Neural crest cell (in vitro differentiated cells): ENCODE measurements at regions not wholly inside any gene's neighbourhood (a gene's known extent, or its start where the extent isn't known, plus 50 kb on each side); places are given as distances from the start of the nearest gene placed in this dataset.

Experiments
- DNase-seq: peaks from one replicate; pipeline ENCODE4 v3.0.0; 2021; ENCODE audit warnings: low read depth, mixed read lengths, low spot score
- H3K27ac Mint-ChIP-seq: one replicate; pipeline ENCODE4 v1.8.0; 2021; ENCODE audit warnings: mild to moderate bottlenecking, mixed read lengths; ENCODE audit not compliant: unreplicated experiment
- H3K27me3 Mint-ChIP-seq: 2 replicates; pipeline ENCODE4 v1.8.0; 2021; ENCODE audit warnings: low read depth, mild to moderate bottlenecking, mixed read lengths
- H3K36me3 Mint-ChIP-seq: 2 replicates; pipeline ENCODE4 v1.8.0; 2021; ENCODE audit warnings: low read depth, mild to moderate bottlenecking, mixed read lengths
- H3K4me1 Mint-ChIP-seq: 2 replicates; pipeline ENCODE4 v1.8.0; 2021; ENCODE audit warnings: mixed read lengths
- H3K4me3 Mint-ChIP-seq: one replicate; pipeline ENCODE4 v1.8.0; 2021; ENCODE audit warnings: mild to moderate bottlenecking, mixed read lengths
- H3K9me3 Mint-ChIP-seq: 2 replicates; pipeline ENCODE4 v1.8.0; 2021; ENCODE audit warnings: mixed read lengths
- TF ChIP-seq, protein P1 (sequence below): fragments of 200-600 bp; sonication (generic); conservative IDR thresholded peaks from 2 replicates; pipeline ENCODE4 v1.5.0; 2021; ENCODE audit warnings: antibody characterized with exemption, mild to moderate bottlenecking

DNA sequence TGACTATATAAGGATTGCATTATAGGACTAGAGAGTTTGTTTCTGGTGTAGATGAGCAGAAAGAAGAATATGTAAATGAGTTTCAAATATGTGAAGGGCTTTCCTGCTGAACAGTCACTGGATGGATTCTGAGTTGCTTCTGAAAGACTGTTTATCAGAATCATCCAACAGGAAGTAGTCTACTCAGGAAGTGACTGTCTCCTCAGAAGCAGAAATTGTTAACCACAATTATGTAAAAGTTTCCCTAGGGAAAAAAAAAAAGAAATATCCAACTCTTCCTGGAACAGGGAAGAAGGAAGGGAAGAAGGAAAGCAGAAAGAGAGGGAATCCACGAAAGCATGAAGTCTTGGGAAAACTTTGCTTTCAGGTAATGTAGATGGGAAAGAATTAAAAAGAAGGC, 138.9 kb downstream of the TENT5A start:
- H3K36me3 Mint-ChIP-seq: no peaks in the 10 kb centered on the region
- H3K27ac Mint-ChIP-seq: no peak overlapping the region
- TF ChIP-seq, protein P1, sequence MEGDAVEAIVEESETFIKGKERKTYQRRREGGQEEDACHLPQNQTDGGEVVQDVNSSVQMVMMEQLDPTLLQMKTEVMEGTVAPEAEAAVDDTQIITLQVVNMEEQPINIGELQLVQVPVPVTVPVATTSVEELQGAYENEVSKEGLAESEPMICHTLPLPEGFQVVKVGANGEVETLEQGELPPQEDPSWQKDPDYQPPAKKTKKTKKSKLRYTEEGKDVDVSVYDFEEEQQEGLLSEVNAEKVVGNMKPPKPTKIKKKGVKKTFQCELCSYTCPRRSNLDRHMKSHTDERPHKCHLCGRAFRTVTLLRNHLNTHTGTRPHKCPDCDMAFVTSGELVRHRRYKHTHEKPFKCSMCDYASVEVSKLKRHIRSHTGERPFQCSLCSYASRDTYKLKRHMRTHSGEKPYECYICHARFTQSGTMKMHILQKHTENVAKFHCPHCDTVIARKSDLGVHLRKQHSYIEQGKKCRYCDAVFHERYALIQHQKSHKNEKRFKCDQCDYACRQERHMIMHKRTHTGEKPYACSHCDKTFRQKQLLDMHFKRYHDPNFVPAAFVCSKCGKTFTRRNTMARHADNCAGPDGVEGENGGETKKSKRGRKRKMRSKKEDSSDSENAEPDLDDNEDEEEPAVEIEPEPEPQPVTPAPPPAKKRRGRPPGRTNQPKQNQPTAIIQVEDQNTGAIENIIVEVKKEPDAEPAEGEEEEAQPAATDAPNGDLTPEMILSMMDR: no peak
- peaks cover 4% of the 10 kb centered on the region for H3K4me1 Mint-ChIP-seq
- no peaks in the 10 kb centered on the region for H3K9me3 Mint-ChIP-seq
- H3K27me3 Mint-ChIP-seq: no peaks in the 10 kb centered on the region
- no peak overlapping the region for H3K4me3 Mint-ChIP-seq
- DNase-seq: no peak

DNA sequence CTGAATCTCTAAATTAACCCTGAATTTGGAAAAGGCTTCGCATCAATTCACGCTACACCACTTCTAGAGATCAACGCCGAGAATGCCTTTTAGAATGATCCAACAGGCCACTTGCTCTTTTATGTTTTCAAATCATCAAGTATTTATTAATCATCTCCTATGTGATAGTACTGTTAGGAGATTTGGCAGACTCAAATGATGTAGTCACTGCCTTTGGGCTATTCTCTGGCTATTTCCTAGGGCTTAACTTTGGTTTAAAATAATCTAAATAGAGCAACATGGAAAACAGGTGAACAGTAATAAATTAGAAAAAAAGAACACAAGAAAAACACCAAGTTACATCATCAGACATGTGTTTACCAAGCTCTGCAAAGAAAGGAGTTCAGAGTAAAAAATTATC, 140.3 kb downstream of the TENT5A start:
- no peaks in the 10 kb centered on the region for H3K36me3 Mint-ChIP-seq
- no peak overlapping the region for H3K27ac Mint-ChIP-seq
- TF ChIP-seq, protein P1: no peak
- DNase-seq: no peak
- H3K9me3 Mint-ChIP-seq: no peaks in the 10 kb centered on the region
- H3K4me1 Mint-ChIP-seq: peaks cover 4% of the 10 kb centered on the region
- H3K27me3 Mint-ChIP-seq: no peaks in the 10 kb centered on the region
- no peak overlapping the region for H3K4me3 Mint-ChIP-seq

DNA sequence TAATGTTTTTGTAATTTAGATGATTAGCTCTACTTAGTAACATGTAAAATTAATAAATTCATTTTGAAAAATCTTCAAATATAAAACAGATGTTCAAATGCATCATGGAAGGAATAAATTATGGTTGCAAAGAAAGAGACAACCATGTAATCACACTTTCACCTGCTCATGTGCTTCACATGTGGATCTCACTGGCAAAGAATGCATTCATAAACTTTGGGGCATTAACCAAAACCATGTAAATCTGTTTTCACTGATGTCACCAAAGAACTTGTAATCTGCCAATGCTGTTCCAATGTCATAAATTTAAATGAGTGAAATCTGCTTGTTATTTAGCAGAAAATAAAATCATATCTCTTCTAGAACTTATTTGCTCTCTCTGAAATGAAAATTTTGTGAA, 142.7 kb downstream of the TENT5A start:
- no peaks in the 10 kb centered on the region for H3K9me3 Mint-ChIP-seq
- no peak overlapping the region for H3K27ac Mint-ChIP-seq
- H3K4me3 Mint-ChIP-seq: no peak overlapping the region
- H3K27me3 Mint-ChIP-seq: no peaks in the 10 kb centered on the region
- no peaks in the 10 kb centered on the region for H3K36me3 Mint-ChIP-seq
- DNase-seq: no peak
- TF ChIP-seq, protein P1: no peak
- H3K4me1 Mint-ChIP-seq: peaks cover 4% of the 10 kb centered on the region

DNA sequence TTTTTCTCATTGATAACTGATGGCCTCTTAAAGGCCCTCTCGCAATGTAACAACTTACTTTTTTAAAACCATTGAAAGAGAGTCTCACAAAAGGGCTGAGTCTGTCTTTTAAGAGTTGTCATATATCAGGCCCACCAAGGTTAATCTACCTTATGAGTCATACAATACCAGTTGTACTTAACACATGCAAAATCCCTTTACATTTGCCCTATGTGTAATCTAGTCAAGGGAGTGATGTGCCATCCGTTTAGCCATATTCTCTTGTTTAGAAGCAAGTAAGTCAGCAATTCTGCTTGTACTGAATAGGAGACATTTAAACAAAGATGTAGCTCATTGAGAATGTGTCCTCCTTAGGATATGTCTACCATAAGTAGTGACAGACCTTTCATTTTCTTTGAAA, 143.7 kb downstream of the TENT5A start:
- Mint-ChIP-seq H3K36me3 (no peaks in the 10 kb centered on the region), H3K9me3 (no peaks in the 10 kb centered on the region), H3K27me3 (no peaks in the 10 kb centered on the region), H3K27ac (no peak overlapping the region), H3K4me1 (peaks cover 3% of the 10 kb centered on the region), H3K4me3 (no peak overlapping the region)
- DNase-seq: no peak
- TF ChIP-seq, protein P1: no peak

DNA sequence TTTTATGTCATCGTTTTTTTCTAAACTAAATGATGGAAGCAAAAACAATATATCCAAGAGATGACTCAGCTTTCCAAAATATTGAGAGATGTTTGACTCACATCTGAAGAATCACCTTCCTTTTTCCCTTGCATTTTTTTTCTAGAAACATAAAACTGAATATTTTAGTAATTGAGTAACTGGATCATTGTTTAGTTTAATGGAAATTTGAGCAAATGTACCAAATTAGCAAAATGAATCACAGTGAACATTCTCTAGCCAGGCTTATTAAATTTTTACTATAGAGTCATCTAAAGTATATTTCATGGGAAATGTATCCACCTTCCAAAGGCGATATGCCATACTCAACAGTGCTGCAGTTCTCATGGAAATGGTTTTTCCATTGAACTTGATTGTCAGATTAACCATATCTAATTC, 145.5 kb downstream of the TENT5A start:
- no peaks in the 10 kb centered on the region for H3K36me3 Mint-ChIP-seq
- no peak overlapping the region for H3K27ac Mint-ChIP-seq
- H3K4me1 Mint-ChIP-seq: no peaks in the 10 kb centered on the region
- H3K9me3 Mint-ChIP-seq: peaks cover 5% of the 10 kb centered on the region
- TF ChIP-seq, protein P1: no peak
- no peak overlapping the region for H3K4me3 Mint-ChIP-seq
- H3K27me3 Mint-ChIP-seq: no peaks in the 10 kb centered on the region
- no peak for DNase-seq

DNA sequence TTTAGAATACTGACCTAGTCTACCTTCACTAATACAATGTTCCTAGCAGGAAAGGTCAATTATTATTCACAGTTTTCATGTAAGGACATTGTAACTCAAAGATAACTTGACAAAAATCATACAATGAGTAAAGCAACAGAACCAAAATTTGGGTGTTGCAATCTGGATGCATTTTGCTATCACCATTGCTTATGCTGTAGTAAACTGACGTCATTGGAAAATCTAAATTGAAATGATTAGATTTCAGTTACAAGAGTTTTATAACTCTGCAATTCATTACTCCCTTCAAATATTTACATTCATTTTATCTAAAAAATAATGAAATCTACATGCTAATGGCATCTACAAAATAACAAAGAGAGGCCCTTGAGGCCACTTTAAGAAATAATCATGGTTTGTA, 147.0 kb downstream of the TENT5A start:
- DNase-seq: no peak
- TF ChIP-seq, protein P1: no peak
- Mint-ChIP-seq H3K27me3 (no peaks in the 10 kb centered on the region), H3K36me3 (no peaks in the 10 kb centered on the region), H3K4me1 (no peaks in the 10 kb centered on the region), H3K9me3 (peaks cover 5% of the 10 kb centered on the region), H3K4me3 (no peak overlapping the region), H3K27ac (no peak overlapping the region)
